ENCODE measurements at regions not wholly inside any gene's neighbourhood (a gene's known extent, or its start where the extent isn't known, plus 50 kb on each side); places are given as distances from the start of the nearest gene placed in this dataset.
"Not testable (repeated sequence)": the region's sequence is repeated elsewhere in the genome, so short reads cannot be mapped to it uniquely, and the experiment has no call there.

GRCh38 chr4:49314815-49315214 lies 328.7 kb downstream of the CWH43 start:
- H3K4me1 ChIP-seq; H3K27me3 ChIP-seq; H3K9me3 ChIP-seq; H3K36me3 ChIP-seq; DNase-seq (ENCODE audit: extremely low spot score); H3K27ac ChIP-seq (replicated peaks in 1 of 4); intact Hi-C loops (cut with DNase I); H3K4me3 ChIP-seq: not testable (repeated sequence)
- 62% methylated on average over 17 of the region's 18 CpGs for WGBS

- H3K4me1 ChIP-seq; H3K36me3 ChIP-seq; DNase-seq (ENCODE audit: extremely low spot score); H3K9me3 ChIP-seq; H3K4me3 ChIP-seq; H3K27me3 ChIP-seq; H3K27ac ChIP-seq (replicated peaks in 1 of 4); intact Hi-C loops (cut with DNase I): not testable (repeated sequence)
- WGBS, result 70% methylated on average over 23 of the region's 24 CpGs
These were observed 334.8 kb downstream of the CWH43 start for GRCh38 chr4:49320725-49321410.

GRCh38 chr4:49321511-49322300 lies 335.6 kb downstream of the CWH43 start:
- H3K27ac ChIP-seq (replicated peaks in 1 of 4); H3K4me3 ChIP-seq; H3K36me3 ChIP-seq; H3K9me3 ChIP-seq; H3K27me3 ChIP-seq; H3K4me1 ChIP-seq; intact Hi-C loops (cut with DNase I); DNase-seq (ENCODE audit: extremely low spot score): not testable (repeated sequence)
- WGBS, result 82% methylated on average over 12 of the region's 12 CpGs

- H3K9me3 ChIP-seq; H3K27me3 ChIP-seq; intact Hi-C loops (cut with DNase I); H3K4me1 ChIP-seq; H3K4me3 ChIP-seq; H3K27ac ChIP-seq (replicated peaks in 1 of 4); DNase-seq (ENCODE audit: extremely low spot score); H3K36me3 ChIP-seq: not testable (repeated sequence)
- 76% methylated on average over 22 of the region's 22 CpGs for WGBS
These were observed 336.8 kb downstream of the CWH43 start for GRCh38 chr4:49322610-49323572.

- intact Hi-C loops (cut with DNase I), result not testable (repeated sequence)
- 84% methylated on average over 2 of the region's 10 CpGs for WGBS
These were observed 337.5 kb downstream of the CWH43 start for GRCh38 chr4:49323573-49323940.

More at GRCh38 chr4:49323573-49323940, 337.5 kb downstream of the CWH43 start:
- not testable (repeated sequence) for H3K4me3 ChIP-seq; H3K27me3 ChIP-seq; H3K36me3 ChIP-seq; H3K9me3 ChIP-seq; H3K4me1 ChIP-seq; H3K27ac ChIP-seq (replicated peaks in 1 of 4); DNase-seq (ENCODE audit: extremely low spot score)

Data from esophagus muscularis mucosa (tissue), 4 donors.